ENCODE measurements at regions not wholly inside any gene's neighbourhood (a gene's known extent, or its start where the extent isn't known, plus 50 kb on each side); places are given as distances from the start of the nearest gene placed in this dataset.

- no peaks in the 10 kb centered on the region for H4K20me1 ChIP-seq (ENCODE audit: insufficient read depth, low read length)
- H3K4me3 ChIP-seq (ENCODE audit: low read depth, low read length, poor library complexity, severe bottlenecking): no peak overlapping the region
- H3K9ac ChIP-seq (ENCODE audit: low read length): no peak overlapping the region
- H2AFZ ChIP-seq (ENCODE audit: low read length): no peak overlapping the region
- H3K27ac ChIP-seq (ENCODE audit: low read depth, low read length, poor library complexity, severe bottlenecking): no peak overlapping the region
- no peaks in the 10 kb centered on the region for H3K27me3 ChIP-seq (ENCODE audit: insufficient read depth, low read length)
- no peaks in the 10 kb centered on the region for H3K9me2 ChIP-seq (ENCODE audit: low read depth, low read length)
- TF ChIP-seq CTCF (IDR thresholded peaks at IDR 0.05; ENCODE audit: low read length) (no peak), EZH2 (IDR thresholded peaks at IDR 0.05; ENCODE audit: borderline replicate concordance, low read length) (no peak)
- no peaks in the 10 kb centered on the region for H3K9me3 ChIP-seq (ENCODE audit: low read length)
- H3K4me1 ChIP-seq (ENCODE audit: insufficient read depth, low read length, severe bottlenecking): no peaks in the 10 kb centered on the region
- no peaks in the 10 kb centered on the region for H3K36me3 ChIP-seq (ENCODE audit: insufficient read depth, low read length)
- no peaks in the 10 kb centered on the region for H3F3A ChIP-seq (ENCODE audit: insufficient read depth, low read length)
- no peak overlapping the region for H3K4me2 ChIP-seq (ENCODE audit: low read length)
- no peaks in the 10 kb centered on the region for H3K79me2 ChIP-seq (ENCODE audit: insufficient read depth, low read length)
Observed at GRCh38 chrX:118177708-118178107, 61.1 kb upstream of the KLHL13 start.

- Histone ChIP-seq H4K20me1 (ENCODE audit: insufficient read depth, low read length) (no peaks in the 10 kb centered on the region), H3K27me3 (ENCODE audit: insufficient read depth, low read length) (no peaks in the 10 kb centered on the region), H3K4me3 (ENCODE audit: low read depth, low read length, poor library complexity, severe bottlenecking) (no peak overlapping the region), H3K27ac (ENCODE audit: low read depth, low read length, poor library complexity, severe bottlenecking) (no peak overlapping the region), H3K9me3 (ENCODE audit: low read length) (no peaks in the 10 kb centered on the region), H2AFZ (ENCODE audit: low read length) (no peak overlapping the region), H3K4me1 (ENCODE audit: insufficient read depth, low read length, severe bottlenecking) (no peaks in the 10 kb centered on the region), H3K9ac (ENCODE audit: low read length) (no peak overlapping the region), H3K79me2 (ENCODE audit: insufficient read depth, low read length) (no peaks in the 10 kb centered on the region), H3K36me3 (ENCODE audit: insufficient read depth, low read length) (no peaks in the 10 kb centered on the region), H3K4me2 (ENCODE audit: low read length) (no peak overlapping the region), H3F3A (ENCODE audit: insufficient read depth, low read length) (no peaks in the 10 kb centered on the region), H3K9me2 (ENCODE audit: low read depth, low read length) (no peaks in the 10 kb centered on the region)
- TF ChIP-seq EZH2 (IDR thresholded peaks at IDR 0.05; ENCODE audit: borderline replicate concordance, low read length) (no peak), CTCF (IDR thresholded peaks at IDR 0.05; ENCODE audit: low read length) (no peak)
Observed at GRCh38 chrX:118178450-118178849, 61.8 kb upstream of the KLHL13 start.

- no peaks in the 10 kb centered on the region for H3K9me3 ChIP-seq (ENCODE audit: low read length)
- no peak overlapping the region for H3K27ac ChIP-seq (ENCODE audit: low read depth, low read length, poor library complexity, severe bottlenecking)
- no peak overlapping the region for H2AFZ ChIP-seq (ENCODE audit: low read length)
- TF ChIP-seq EZH2 (IDR thresholded peaks at IDR 0.05; ENCODE audit: borderline replicate concordance, low read length) (no peak), CTCF (IDR thresholded peaks at IDR 0.05; ENCODE audit: low read length) (no peak)
- no peaks in the 10 kb centered on the region for H3F3A ChIP-seq (ENCODE audit: insufficient read depth, low read length)
- H3K4me1 ChIP-seq (ENCODE audit: insufficient read depth, low read length, severe bottlenecking): no peaks in the 10 kb centered on the region
- no peak overlapping the region for H3K4me3 ChIP-seq (ENCODE audit: low read depth, low read length, poor library complexity, severe bottlenecking)
- H4K20me1 ChIP-seq (ENCODE audit: insufficient read depth, low read length): no peaks in the 10 kb centered on the region
- no peaks in the 10 kb centered on the region for H3K9me2 ChIP-seq (ENCODE audit: low read depth, low read length)
- H3K27me3 ChIP-seq (ENCODE audit: insufficient read depth, low read length): no peaks in the 10 kb centered on the region
- H3K36me3 ChIP-seq (ENCODE audit: insufficient read depth, low read length): no peaks in the 10 kb centered on the region
- H3K4me2 ChIP-seq (ENCODE audit: low read length): no peak overlapping the region
- no peaks in the 10 kb centered on the region for H3K79me2 ChIP-seq (ENCODE audit: insufficient read depth, low read length)
- H3K9ac ChIP-seq (ENCODE audit: low read length): no peak overlapping the region
Observed at GRCh38 chrX:118179161-118179560, 62.6 kb upstream of the KLHL13 start.

All from OCI-LY1 (cell line).